Gastrocnemius medialis (tissue), 4 donors: ENCODE measurements at regions not wholly inside any gene's neighbourhood (a gene's known extent, or its start where the extent isn't known, plus 50 kb on each side); places are given as distances from the start of the nearest gene placed in this dataset.

Source experiments
- CTCF ChIP-seq, 5 experiments: fragments of 450-650 bp in 3 of 5; fragments of 200-600 bp in 2 of 5; sonication (generic) in 2 of 5; IDR thresholded peaks in 4 of 5; conservative IDR thresholded peaks in 1 of 5; 1 replicate in 4 of 5; 2 replicates in 1 of 5; pipeline ENCODE4 v1.5.1; 2016 to 2019; ENCODE audit warnings: antibody characterized with exemption in 5 of 5, mild to moderate bottlenecking in 3 of 5, moderate library complexity in 3 of 5
- POLR2A ChIP-seq, 2 donors: fragments of 450-650 bp; IDR thresholded peaks; one replicate each; pipeline ENCODE4 v1.6.1; 2017; ENCODE audit warnings: antibody characterized with exemption in 2 of 2, mild to moderate bottlenecking in 2 of 2, moderate library complexity in 2 of 2

DNA sequence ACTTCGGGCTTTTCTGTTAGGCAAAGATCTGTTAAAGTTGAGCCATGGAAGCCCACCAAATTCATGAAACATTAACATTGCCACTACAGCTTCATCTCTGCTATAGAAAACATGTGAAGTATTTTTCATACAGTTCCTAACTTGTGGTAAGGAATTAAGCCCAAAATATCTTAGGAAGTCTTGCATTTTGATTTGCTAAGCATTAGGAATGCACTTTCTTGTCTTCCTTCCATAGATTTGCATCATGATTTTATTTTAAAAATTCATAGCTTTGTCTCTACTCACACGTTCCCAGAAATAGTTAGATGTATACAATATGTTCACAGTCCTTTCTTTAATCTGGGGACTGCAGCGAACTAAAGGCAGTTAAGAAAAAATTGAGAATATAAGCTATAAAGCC lies 325.6 kb downstream of the CENPW start:
- TF ChIP-seq POLR2A (IDR thresholded peaks at IDR 0.05) (no peak), CTCF (IDR thresholded peaks at IDR 0.05 in 4 of 5, conservative IDR thresholded peaks at IDR 0.05 in 1 of 5) (no peak)
